ENCODE measurements at regions not wholly inside any gene's neighbourhood (a gene's known extent, or its start where the extent isn't known, plus 50 kb on each side); places are given as distances from the start of the nearest gene placed in this dataset.

- H3K27me3 Mint-ChIP-seq (ENCODE audit: low read depth), result no peaks in the 10 kb centered on the region
- no peaks in the 10 kb centered on the region for H3K36me3 Mint-ChIP-seq (ENCODE audit: low read depth)
- no peak for DNase-seq (ENCODE audit: low spot score)
- no peak overlapping the region for H3K27ac Mint-ChIP-seq (ENCODE audit: unreplicated experiment)
- peaks cover 22% of the 10 kb centered on the region for H3K9me3 Mint-ChIP-seq (ENCODE audit: low read depth)
- H3K4me1 Mint-ChIP-seq (ENCODE audit: low read depth), result no peaks in the 10 kb centered on the region
- no peak overlapping the region for H3K4me3 Mint-ChIP-seq (ENCODE audit: unreplicated experiment)
- no peak for TF ChIP-seq CTCF (IDR thresholded peaks at IDR 0.05)
These were observed 247.6 kb upstream of the TSHZ2 start for GRCh38 chr20:52724541-52724940.

- no peaks in the 10 kb centered on the region for H3K27me3 Mint-ChIP-seq (ENCODE audit: low read depth)
- no peaks in the 10 kb centered on the region for H3K4me1 Mint-ChIP-seq (ENCODE audit: low read depth)
- H3K27ac Mint-ChIP-seq (ENCODE audit: unreplicated experiment), result no peak overlapping the region
- peaks cover 14% of the 10 kb centered on the region for H3K9me3 Mint-ChIP-seq (ENCODE audit: low read depth)
- TF ChIP-seq CTCF (IDR thresholded peaks at IDR 0.05), result no peak
- H3K36me3 Mint-ChIP-seq (ENCODE audit: low read depth), result no peaks in the 10 kb centered on the region
- no peak for DNase-seq (ENCODE audit: low spot score)
- no peak overlapping the region for H3K4me3 Mint-ChIP-seq (ENCODE audit: unreplicated experiment)
These were observed 249.1 kb upstream of the TSHZ2 start for GRCh38 chr20:52722926-52723688.

- Mint-ChIP-seq H3K27ac (ENCODE audit: unreplicated experiment) (no peak overlapping the region), H3K27me3 (ENCODE audit: low read depth) (no peaks in the 10 kb centered on the region), H3K4me3 (ENCODE audit: unreplicated experiment) (no peak overlapping the region), H3K9me3 (ENCODE audit: low read depth) (no peaks in the 10 kb centered on the region), H3K36me3 (ENCODE audit: low read depth) (no peaks in the 10 kb centered on the region), H3K4me1 (ENCODE audit: low read depth) (no peaks in the 10 kb centered on the region)
- TF ChIP-seq CTCF (IDR thresholded peaks at IDR 0.05), result no peak
- DNase-seq (ENCODE audit: low spot score), result no peak
These were observed 264.0 kb upstream of the TSHZ2 start for GRCh38 chr20:52708137-52708536.

GRCh38 chr20:52704553-52704952 is 267.6 kb upstream of the TSHZ2 start:
- DNase-seq (ENCODE audit: low spot score), result no peak
- H3K4me3 Mint-ChIP-seq (ENCODE audit: unreplicated experiment), result no peak overlapping the region
- peaks cover 1% of the 10 kb centered on the region for H3K27me3 Mint-ChIP-seq (ENCODE audit: low read depth)
- no peaks in the 10 kb centered on the region for H3K36me3 Mint-ChIP-seq (ENCODE audit: low read depth)
- H3K9me3 Mint-ChIP-seq (ENCODE audit: low read depth), result no peaks in the 10 kb centered on the region
- no peak overlapping the region for H3K27ac Mint-ChIP-seq (ENCODE audit: unreplicated experiment)
- no peaks in the 10 kb centered on the region for H3K4me1 Mint-ChIP-seq (ENCODE audit: low read depth)
- no peak for TF ChIP-seq CTCF (IDR thresholded peaks at IDR 0.05)

- Mint-ChIP-seq H3K27ac (ENCODE audit: unreplicated experiment) (no peak overlapping the region), H3K4me1 (ENCODE audit: low read depth) (no peaks in the 10 kb centered on the region), H3K36me3 (ENCODE audit: low read depth) (no peaks in the 10 kb centered on the region), H3K4me3 (ENCODE audit: unreplicated experiment) (no peak overlapping the region), H3K27me3 (ENCODE audit: low read depth) (no peaks in the 10 kb centered on the region), H3K9me3 (ENCODE audit: low read depth) (no peaks in the 10 kb centered on the region)
- no peak for TF ChIP-seq CTCF (IDR thresholded peaks at IDR 0.05)
- DNase-seq (ENCODE audit: low spot score), result no peak
These were observed 283.8 kb upstream of the TSHZ2 start for GRCh38 chr20:52688345-52688744.
